HCT116 (cell line): ENCODE measurements at regions not wholly inside any gene's neighbourhood (a gene's known extent, or its start where the extent isn't known, plus 50 kb on each side); places are given as distances from the start of the nearest gene placed in this dataset.

Source experiments
- ATAC-seq: fragments of 200-7000 bp; cut with Tn5 transposase; 2 replicates; pipeline ENCODE4 v1.9.1; 2020; ENCODE audit warnings: mild to moderate bottlenecking, moderate library complexity
- BruUV-seq: library from RNA; stranded (reverse); fragments of 400-500 nt; replicated peaks from 2 replicates; lab custom pipeline; 2021; lab: Mats Ljungman, UMichigan
- CTCF ChIA-PET: fragments of 300-600 bp; sonication (Branson Sonifier 250); formaldehyde crosslinking; loops from one replicate; lab custom pipeline; 2021; ENCODE audit warnings: antibody characterized with exemption; lab: Charles Lee
- POLR2A ChIA-PET: fragments of 300-600, 350-600 bp; sonication (Branson Sonifier 250); formaldehyde crosslinking; loops from one replicate; lab custom pipeline; 2021; ENCODE audit warnings: antibody characterized with exemption; lab: Charles Lee
- RAD21 ChIA-PET, 2 experiments: fragments of 300-600 bp; sonication (Branson Sonifier 250); formaldehyde crosslinking; loops; one replicate each; lab custom pipeline; 2023; ENCODE audit warnings: low total read pairs in 2 of 2; ENCODE audit not compliant: uncharacterized antibody in 2 of 2, unreplicated experiment in 2 of 2, low non-redundant PET in 1 of 2; lab: Charles Lee
- DNase-seq: peaks from one replicate; pipeline ENCODE4 v3.0.0-alpha.2; 2010; ENCODE audit warnings: low read depth, low spot score
- H2AFZ ChIP-seq: fragments of 200-600 bp; shearing (Covaris generic), sonication (generic); 2 replicates; pipeline ENCODE4 v1.6.1; 2017; ENCODE audit warnings: low read depth, mixed run types, mixed read lengths, antibody characterized with exemption, low read length; ENCODE audit not compliant: poor library complexity, severe bottlenecking
- H3K27ac ChIP-seq: 2 replicates; pipeline ENCODE4 v1.5.1; 2012; ENCODE audit warnings: low read depth, low read length
- H3K27me3 ChIP-seq: fragments of 200-600 bp; sonication (generic); 2 replicates; pipeline ENCODE4 v1.6.1; 2016; ENCODE audit warnings: mixed run types, low read length, mixed read lengths; ENCODE audit not compliant: insufficient read depth
- H3K36me3 ChIP-seq, 2 experiments: fragments of 200-500 bp in 1 of 2; fragments of 200-600 bp in 1 of 2; sonication (Bioruptor generic) in 1 of 2; sonication (generic) in 1 of 2; 2 replicates each; pipeline versions ENCODE4 v1.5.1 to v1.6.1; 2014 to 2016; ENCODE audit warnings: low read length in 2 of 2, inconsistent platforms in 1 of 2, mixed read lengths in 1 of 2, mixed run types in 1 of 2; ENCODE audit not compliant: insufficient read depth in 2 of 2, control insufficient read depth in 1 of 2
- H3K4me1 ChIP-seq, 2 experiments: fragments of 200-600 bp in 1 of 2; sonication (generic) in 1 of 2; 2 replicates each; pipeline versions ENCODE4 v1.5.1 to v1.6.1; 2012 to 2017; ENCODE audit warnings: low read length in 2 of 2, inconsistent platforms in 1 of 2, mild to moderate bottlenecking in 1 of 2, mixed read lengths in 1 of 2, mixed run types in 1 of 2, moderate library complexity in 1 of 2; ENCODE audit not compliant: insufficient read depth in 2 of 2, control insufficient read depth in 1 of 2
- H3K4me2 ChIP-seq: fragments of 200-600 bp; sonication (generic); 2 replicates; pipeline ENCODE4 v1.6.1; 2017; ENCODE audit warnings: mixed run types, low read length, mixed read lengths
- H3K4me3 ChIP-seq, 2 experiments: fragments of 200-600 bp in 1 of 2; sonication (generic) in 1 of 2; replicated peaks in 1 of 2; 2 replicates each; pipeline ENCODE4 v1.5.1; 2011 to 2016; ENCODE audit warnings: low read length in 2 of 2, control low read depth in 1 of 2, low read depth in 1 of 2, mild to moderate bottlenecking in 1 of 2, mixed read lengths in 1 of 2, mixed run types in 1 of 2
- H3K79me2 ChIP-seq: fragments of 200-600 bp; sonication (generic); 2 replicates; pipeline ENCODE4 v1.6.1; 2017; ENCODE audit warnings: mild to moderate bottlenecking, mixed run types, low read length, moderate library complexity, mixed read lengths; ENCODE audit not compliant: insufficient read depth
- H3K9ac ChIP-seq: fragments of 200-600 bp; sonication (generic); 2 replicates; pipeline ENCODE4 v1.6.1; 2016; ENCODE audit warnings: low read length, mixed read lengths
- H3K9me2 ChIP-seq: fragments of 200-600 bp; sonication (generic), shearing (Covaris generic); 2 replicates; pipeline ENCODE4 v1.6.1; 2017; ENCODE audit warnings: mixed run types, mild to moderate bottlenecking, moderate library complexity; ENCODE audit not compliant: insufficient read depth
- H3K9me3 ChIP-seq, 2 experiments: fragments of 200-500 bp in 1 of 2; fragments of 200-600 bp in 1 of 2; sonication (Bioruptor generic) in 1 of 2; sonication (generic) in 1 of 2; 2 replicates each; pipeline ENCODE4 v1.6.1; 2014 to 2017; ENCODE audit warnings: low read length in 2 of 2, mixed read lengths in 2 of 2, inconsistent platforms in 1 of 2, low read depth in 1 of 2, mild to moderate bottlenecking in 1 of 2, mixed run types in 1 of 2, moderate library complexity in 1 of 2; ENCODE audit not compliant: control insufficient read depth in 1 of 2, insufficient read depth in 1 of 2
- H4K20me1 ChIP-seq: fragments of 200-600 bp; sonication (generic), shearing (Covaris generic); 2 replicates; pipeline ENCODE4 v1.6.1; 2017; ENCODE audit warnings: mixed run types, mild to moderate bottlenecking, moderate library complexity; ENCODE audit not compliant: insufficient read depth
- CBX3 ChIP-seq: IDR thresholded peaks from 2 replicates; pipeline ENCODE4 v1.6.1; 2012; ENCODE audit warnings: low read depth
- EGR1 ChIP-seq: IDR thresholded peaks from 2 replicates; pipeline ENCODE4 v1.6.1; 2012; ENCODE audit warnings: low read depth
- ELF1 ChIP-seq: IDR thresholded peaks from 2 replicates; pipeline ENCODE4 v1.6.1; 2012; ENCODE audit warnings: low read depth, borderline replicate concordance
- EZH2 ChIP-seq: fragments of 200-600 bp; sonication (generic); IDR thresholded peaks from 2 replicates; pipeline ENCODE4 v1.6.1; 2017; ENCODE audit warnings: antibody characterized with exemption, mixed run types
- EZH2phosphoT487 ChIP-seq: fragments of 200-600 bp; IDR thresholded peaks from 2 replicates; pipeline ENCODE4 v1.6.1; 2018; ENCODE audit warnings: antibody characterized with exemption, borderline replicate concordance
- FOSL1 ChIP-seq: IDR thresholded peaks from 2 replicates; pipeline ENCODE4 v1.6.1; 2012; ENCODE audit warnings: low read depth
- JUND ChIP-seq: IDR thresholded peaks from 2 replicates; pipeline ENCODE4 v1.6.1; 2012
- POLR2A ChIP-seq: IDR thresholded peaks from 2 replicates; pipeline ENCODE4 v1.7.0; 2011; ENCODE audit warnings: borderline replicate concordance; ENCODE audit not compliant: insufficient read depth, insufficient read length; ENCODE audit errors: extremely low read depth
- POLR2AphosphoS5 ChIP-seq: IDR thresholded peaks from 2 replicates; pipeline ENCODE4 v1.6.1; 2011; ENCODE audit warnings: mild to moderate bottlenecking, low read depth, low read length, moderate library complexity
- RAD21 ChIP-seq: IDR thresholded peaks from 2 replicates; pipeline ENCODE4 v1.6.1; 2012; ENCODE audit warnings: low read depth, mild to moderate bottlenecking
- SIN3A ChIP-seq: IDR thresholded peaks from 2 replicates; pipeline ENCODE4 v1.6.1; 2012; ENCODE audit warnings: low read depth
- SP1 ChIP-seq: IDR thresholded peaks from 2 replicates; pipeline ENCODE4 v1.6.1; 2012; ENCODE audit warnings: low read depth
- SRF ChIP-seq: IDR thresholded peaks from 2 replicates; pipeline ENCODE4 v1.6.1; 2012; ENCODE audit warnings: low read depth
- TCF7L2 ChIP-seq: IDR thresholded peaks from 2 replicates; pipeline ENCODE4 v1.7.0; 2011; ENCODE audit warnings: borderline replicate concordance, inconsistent platforms; ENCODE audit not compliant: insufficient read depth, insufficient read length; ENCODE audit errors: extremely low read depth
- YY1 ChIP-seq: IDR thresholded peaks from 2 replicates; pipeline ENCODE4 v1.6.1; 2011; ENCODE audit warnings: low read length, low read depth, moderate library complexity, mild to moderate bottlenecking; ENCODE audit not compliant: insufficient replicate concordance; ENCODE audit errors: extremely low read depth
- ZFX ChIP-seq: fragments of 450-650 bp; IDR thresholded peaks from 2 replicates; pipeline ENCODE4 v1.6.1; 2017
- ZNF274 ChIP-seq: fragments of 200-500 bp; sonication (Bioruptor generic); IDR thresholded peaks from 2 replicates; pipeline ENCODE4 v1.6.1; 2014; ENCODE audit warnings: mild to moderate bottlenecking, low read depth, low read length, inconsistent platforms
- intact Hi-C: fragments of 100-400 bp; cut with micrococcal nuclease; formaldehyde crosslinking; loops from 2 replicates; pipeline ENCODE4 v1.10.0; 2022
- TF ChIP-seq, protein P1 (sequence below): IDR thresholded peaks from 2 replicates; pipeline ENCODE4 v1.6.1; 2011; ENCODE audit warnings: mild to moderate bottlenecking, low read length, moderate library complexity; ENCODE audit not compliant: insufficient replicate concordance; ENCODE audit errors: extremely low read depth
- TF ChIP-seq, protein P2 (sequence below): IDR thresholded peaks from 2 replicates; pipeline ENCODE4 v1.6.1; 2012
- TF ChIP-seq, protein P3 (sequence below): IDR thresholded peaks from 2 replicates; pipeline ENCODE4 v1.6.1; 2012; ENCODE audit warnings: low read depth

DNA sequence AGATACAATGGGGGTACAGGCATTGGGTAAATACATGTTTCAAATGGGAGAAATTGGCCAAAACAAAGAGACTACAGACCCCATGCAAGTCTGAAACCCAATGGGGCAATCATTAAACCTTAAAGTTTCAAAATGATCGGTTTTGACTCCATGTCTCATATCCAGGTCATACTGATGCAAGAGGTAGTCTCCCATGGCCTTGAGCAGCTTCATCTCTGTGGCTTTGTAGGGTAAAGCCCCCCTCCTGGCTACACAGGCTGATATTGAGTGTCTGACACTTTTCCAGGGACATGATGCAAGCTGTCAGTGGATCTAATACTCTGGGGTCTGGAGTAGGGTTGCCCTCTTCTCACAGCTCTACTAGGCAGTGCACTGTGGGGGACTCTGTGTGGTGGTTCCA lies 286.1 kb downstream of the LRRIQ3 start (continued):
- TF ChIP-seq, protein P1, sequence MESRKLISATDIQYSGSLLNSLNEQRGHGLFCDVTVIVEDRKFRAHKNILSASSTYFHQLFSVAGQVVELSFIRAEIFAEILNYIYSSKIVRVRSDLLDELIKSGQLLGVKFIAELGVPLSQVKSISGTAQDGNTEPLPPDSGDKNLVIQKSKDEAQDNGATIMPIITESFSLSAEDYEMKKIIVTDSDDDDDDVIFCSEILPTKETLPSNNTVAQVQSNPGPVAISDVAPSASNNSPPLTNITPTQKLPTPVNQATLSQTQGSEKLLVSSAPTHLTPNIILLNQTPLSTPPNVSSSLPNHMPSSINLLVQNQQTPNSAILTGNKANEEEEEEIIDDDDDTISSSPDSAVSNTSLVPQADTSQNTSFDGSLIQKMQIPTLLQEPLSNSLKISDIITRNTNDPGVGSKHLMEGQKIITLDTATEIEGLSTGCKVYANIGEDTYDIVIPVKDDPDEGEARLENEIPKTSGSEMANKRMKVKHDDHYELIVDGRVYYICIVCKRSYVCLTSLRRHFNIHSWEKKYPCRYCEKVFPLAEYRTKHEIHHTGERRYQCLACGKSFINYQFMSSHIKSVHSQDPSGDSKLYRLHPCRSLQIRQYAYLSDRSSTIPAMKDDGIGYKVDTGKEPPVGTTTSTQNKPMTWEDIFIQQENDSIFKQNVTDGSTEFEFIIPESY, result no peak
- TF ChIP-seq FOSL1 (no peak), ZFX (no peak), ZNF274 (no peak), RAD21 (no peak), EGR1 (no peak), TCF7L2 (no peak)

DNA sequence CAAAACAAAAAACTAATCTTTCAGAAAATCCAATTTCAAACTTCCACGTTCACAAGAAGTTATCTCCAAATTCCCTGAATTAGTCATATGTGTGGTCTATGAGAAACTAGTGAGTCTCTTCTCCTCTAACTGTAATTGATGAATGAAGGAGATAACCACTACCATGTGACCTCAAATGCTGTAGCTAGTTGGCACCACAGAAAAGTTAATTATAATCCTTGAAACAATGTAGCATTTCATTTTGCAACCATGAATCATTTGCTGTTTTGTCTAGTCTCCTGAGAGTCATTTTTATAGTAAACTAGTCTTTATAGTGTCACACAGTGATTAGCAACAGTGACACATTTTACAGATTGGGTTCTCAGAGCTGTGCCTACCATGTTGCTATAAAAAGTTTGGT lies 287.5 kb downstream of the LRRIQ3 start:
- Histone ChIP-seq H3K36me3 (no peaks in the 10 kb centered on the region), H3K9me3 (no peaks in the 10 kb centered on the region; a peak in 2 of 4 replicates), H3K27me3 (no peaks in the 10 kb centered on the region), H3K79me2 (no peaks in the 10 kb centered on the region), H3K4me3 (no peak overlapping the region), H3K9me2 (no peaks in the 10 kb centered on the region), H3K9ac (no peak overlapping the region), H3K4me2 (no peak overlapping the region), H2AFZ (no peak overlapping the region), H4K20me1 (no peaks in the 10 kb centered on the region), H3K27ac (no peak overlapping the region), H3K4me1 (no peaks in the 10 kb centered on the region)
- ATAC-seq (no peak), DNase-seq (no peak)
- ChIA-PET RAD21 (no interaction called here), POLR2A (no interaction called here), CTCF (no interaction called here)
- intact Hi-C loops, result no loop called here
- no TSS peak for BruUV-seq
- TF ChIP-seq SRF (no peak), JUND (no peak), FOSL1 (no peak), EZH2phosphoT487 (no peak), POLR2AphosphoS5 (no peak), EZH2 (no peak), CBX3 (no peak), POLR2A (no peak), SIN3A (no peak), RAD21 (no peak), ELF1 (no peak), EGR1 (no peak), TCF7L2 (no peak), ZFX (no peak), SP1 (no peak), YY1 (no peak)
- TF ChIP-seq, protein P2, sequence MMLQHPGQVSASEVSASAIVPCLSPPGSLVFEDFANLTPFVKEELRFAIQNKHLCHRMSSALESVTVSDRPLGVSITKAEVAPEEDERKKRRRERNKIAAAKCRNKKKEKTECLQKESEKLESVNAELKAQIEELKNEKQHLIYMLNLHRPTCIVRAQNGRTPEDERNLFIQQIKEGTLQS, result no peak
- TF ChIP-seq, protein P3, sequence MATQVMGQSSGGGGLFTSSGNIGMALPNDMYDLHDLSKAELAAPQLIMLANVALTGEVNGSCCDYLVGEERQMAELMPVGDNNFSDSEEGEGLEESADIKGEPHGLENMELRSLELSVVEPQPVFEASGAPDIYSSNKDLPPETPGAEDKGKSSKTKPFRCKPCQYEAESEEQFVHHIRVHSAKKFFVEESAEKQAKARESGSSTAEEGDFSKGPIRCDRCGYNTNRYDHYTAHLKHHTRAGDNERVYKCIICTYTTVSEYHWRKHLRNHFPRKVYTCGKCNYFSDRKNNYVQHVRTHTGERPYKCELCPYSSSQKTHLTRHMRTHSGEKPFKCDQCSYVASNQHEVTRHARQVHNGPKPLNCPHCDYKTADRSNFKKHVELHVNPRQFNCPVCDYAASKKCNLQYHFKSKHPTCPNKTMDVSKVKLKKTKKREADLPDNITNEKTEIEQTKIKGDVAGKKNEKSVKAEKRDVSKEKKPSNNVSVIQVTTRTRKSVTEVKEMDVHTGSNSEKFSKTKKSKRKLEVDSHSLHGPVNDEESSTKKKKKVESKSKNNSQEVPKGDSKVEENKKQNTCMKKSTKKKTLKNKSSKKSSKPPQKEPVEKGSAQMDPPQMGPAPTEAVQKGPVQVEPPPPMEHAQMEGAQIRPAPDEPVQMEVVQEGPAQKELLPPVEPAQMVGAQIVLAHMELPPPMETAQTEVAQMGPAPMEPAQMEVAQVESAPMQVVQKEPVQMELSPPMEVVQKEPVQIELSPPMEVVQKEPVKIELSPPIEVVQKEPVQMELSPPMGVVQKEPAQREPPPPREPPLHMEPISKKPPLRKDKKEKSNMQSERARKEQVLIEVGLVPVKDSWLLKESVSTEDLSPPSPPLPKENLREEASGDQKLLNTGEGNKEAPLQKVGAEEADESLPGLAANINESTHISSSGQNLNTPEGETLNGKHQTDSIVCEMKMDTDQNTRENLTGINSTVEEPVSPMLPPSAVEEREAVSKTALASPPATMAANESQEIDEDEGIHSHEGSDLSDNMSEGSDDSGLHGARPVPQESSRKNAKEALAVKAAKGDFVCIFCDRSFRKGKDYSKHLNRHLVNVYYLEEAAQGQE, result no peak
